Stimulated activated naive CD8-positive, alpha-beta T cell treated with anti-CD3 and anti-CD28 coated beads, Interleukin-15, Interleukin-2, amounts not matched to agents 100 ng/mL and 50 ng/mL, for 24 hours (primary cell): ENCODE measurements at regions not wholly inside any gene's neighbourhood (a gene's known extent, or its start where the extent isn't known, plus 50 kb on each side); places are given as distances from the start of the nearest gene placed in this dataset.
"Not testable (repeated sequence)": the region's sequence is repeated elsewhere in the genome, so short reads cannot be mapped to it uniquely, and the experiment has no call there.

ENCODE experiments used
- H3K27ac Mint-ChIP-seq: one replicate; pipeline ENCODE4 v1.8.0; 2021; ENCODE audit warnings: mild to moderate bottlenecking, mixed read lengths
- H3K27me3 Mint-ChIP-seq: one replicate; pipeline ENCODE4 v1.8.0; 2021; ENCODE audit warnings: mixed read lengths
- H3K36me3 Mint-ChIP-seq: one replicate; pipeline ENCODE4 v1.8.0; 2021; ENCODE audit warnings: low read depth, mixed read lengths
- H3K4me1 Mint-ChIP-seq: one replicate; pipeline ENCODE4 v1.8.0; 2021; ENCODE audit warnings: low read depth, mixed read lengths
- H3K4me3 Mint-ChIP-seq: one replicate; pipeline ENCODE4 v1.8.0; 2021; ENCODE audit warnings: mild to moderate bottlenecking, mixed read lengths
- H3K9me3 Mint-ChIP-seq: one replicate; pipeline ENCODE4 v1.8.0; 2021; ENCODE audit warnings: mixed read lengths

- Mint-ChIP-seq H3K9me3 (peaks cover 21% of the 10 kb centered on the region), H3K36me3 (no peaks in the 10 kb centered on the region), H3K27ac (no peak overlapping the region), H3K27me3 (no peaks in the 10 kb centered on the region), H3K4me1 (no peaks in the 10 kb centered on the region), H3K4me3 (no peak overlapping the region)
Measured at GRCh38 chr10:64358907-64359306, 837.7 kb downstream of the REEP3 start.

GRCh38 chr10:64360240-64360639 is 839.0 kb downstream of the REEP3 start:
- not testable (repeated sequence) for H3K27me3 Mint-ChIP-seq, H3K27ac Mint-ChIP-seq, H3K36me3 Mint-ChIP-seq, H3K4me3 Mint-ChIP-seq, H3K4me1 Mint-ChIP-seq
- peaks cover 21% of the 10 kb centered on the region for H3K9me3 Mint-ChIP-seq

- H3K4me3 Mint-ChIP-seq: no peak overlapping the region
- H3K4me1 Mint-ChIP-seq: no peaks in the 10 kb centered on the region
- H3K9me3 Mint-ChIP-seq: peaks cover 18% of the 10 kb centered on the region
Measured at GRCh38 chr10:64363687-64364086, 842.5 kb downstream of the REEP3 start.

GRCh38 chr10:64365663-64366062 is 844.5 kb downstream of the REEP3 start:
- Mint-ChIP-seq H3K4me3 (no peak overlapping the region), H3K4me1 (no peaks in the 10 kb centered on the region), H3K9me3 (peaks cover 7% of the 10 kb centered on the region), H3K27ac (no peak overlapping the region), H3K36me3 (no peaks in the 10 kb centered on the region), H3K27me3 (no peaks in the 10 kb centered on the region)

More at GRCh38 chr10:64363687-64364086, 842.5 kb downstream of the REEP3 start:
- Mint-ChIP-seq H3K27me3 (no peaks in the 10 kb centered on the region), H3K27ac (no peak overlapping the region), H3K36me3 (no peaks in the 10 kb centered on the region)

GRCh38 chr10:64368298-64368697 is 847.1 kb downstream of the REEP3 start:
- no peak overlapping the region for H3K27ac Mint-ChIP-seq
- H3K36me3 Mint-ChIP-seq: no peaks in the 10 kb centered on the region
- H3K4me3 Mint-ChIP-seq: no peak overlapping the region
- H3K27me3 Mint-ChIP-seq: no peaks in the 10 kb centered on the region
- H3K9me3 Mint-ChIP-seq: peaks cover 4% of the 10 kb centered on the region
- no peaks in the 10 kb centered on the region for H3K4me1 Mint-ChIP-seq

- no peaks in the 10 kb centered on the region for H3K27me3 Mint-ChIP-seq
- no peak overlapping the region for H3K4me3 Mint-ChIP-seq
- no peaks in the 10 kb centered on the region for H3K4me1 Mint-ChIP-seq
- peaks cover 5% of the 10 kb centered on the region for H3K9me3 Mint-ChIP-seq
- no peak overlapping the region for H3K27ac Mint-ChIP-seq
- H3K36me3 Mint-ChIP-seq: no peaks in the 10 kb centered on the region
Measured at GRCh38 chr10:64369885-64370773, 848.9 kb downstream of the REEP3 start.

GRCh38 chr10:64374346-64374745 is 853.1 kb downstream of the REEP3 start:
- no peaks in the 10 kb centered on the region for H3K36me3 Mint-ChIP-seq
- H3K9me3 Mint-ChIP-seq: peaks cover 5% of the 10 kb centered on the region
- no peaks in the 10 kb centered on the region for H3K27me3 Mint-ChIP-seq
- H3K27ac Mint-ChIP-seq: no peak overlapping the region
- H3K4me3 Mint-ChIP-seq: no peak overlapping the region
- no peaks in the 10 kb centered on the region for H3K4me1 Mint-ChIP-seq

- no peaks in the 10 kb centered on the region for H3K27me3 Mint-ChIP-seq
- no peaks in the 10 kb centered on the region for H3K4me1 Mint-ChIP-seq
- H3K27ac Mint-ChIP-seq: no peak overlapping the region
- no peaks in the 10 kb centered on the region for H3K36me3 Mint-ChIP-seq
- H3K9me3 Mint-ChIP-seq: peaks cover 5% of the 10 kb centered on the region
- no peak overlapping the region for H3K4me3 Mint-ChIP-seq
Measured at GRCh38 chr10:64376167-64376566, 855.0 kb downstream of the REEP3 start.

GRCh38 chr10:64379898-64380297 is 858.7 kb downstream of the REEP3 start:
- H3K4me3 Mint-ChIP-seq: no peak overlapping the region
- H3K27ac Mint-ChIP-seq: no peak overlapping the region
- no peaks in the 10 kb centered on the region for H3K9me3 Mint-ChIP-seq
- H3K4me1 Mint-ChIP-seq: no peaks in the 10 kb centered on the region
- no peaks in the 10 kb centered on the region for H3K36me3 Mint-ChIP-seq
- no peaks in the 10 kb centered on the region for H3K27me3 Mint-ChIP-seq

GRCh38 chr10:64385355-64385754 is 864.2 kb downstream of the REEP3 start:
- Mint-ChIP-seq H3K36me3 (no peaks in the 10 kb centered on the region), H3K27ac (no peak overlapping the region)

GRCh38 chr10:64394744-64395143 is 873.5 kb downstream of the REEP3 start:
- Mint-ChIP-seq H3K9me3 (peaks cover 3% of the 10 kb centered on the region), H3K27ac (no peak overlapping the region), H3K4me1 (no peaks in the 10 kb centered on the region), H3K36me3 (no peaks in the 10 kb centered on the region), H3K4me3 (no peak overlapping the region), H3K27me3 (no peaks in the 10 kb centered on the region)

More at GRCh38 chr10:64385355-64385754, 864.2 kb downstream of the REEP3 start:
- Mint-ChIP-seq H3K4me3 (no peak overlapping the region), H3K27me3 (no peaks in the 10 kb centered on the region), H3K9me3 (peaks cover 10% of the 10 kb centered on the region), H3K4me1 (no peaks in the 10 kb centered on the region)

GRCh38 chr10:64396105-64396708 is 875.0 kb downstream of the REEP3 start:
- H3K4me3 Mint-ChIP-seq: no peak overlapping the region
- H3K36me3 Mint-ChIP-seq: no peaks in the 10 kb centered on the region
- peaks cover 7% of the 10 kb centered on the region for H3K9me3 Mint-ChIP-seq
- H3K27me3 Mint-ChIP-seq: no peaks in the 10 kb centered on the region
- H3K4me1 Mint-ChIP-seq: no peaks in the 10 kb centered on the region
- H3K27ac Mint-ChIP-seq: no peak overlapping the region

- Mint-ChIP-seq H3K27me3 (no peaks in the 10 kb centered on the region), H3K27ac (no peak overlapping the region), H3K36me3 (no peaks in the 10 kb centered on the region), H3K4me1 (no peaks in the 10 kb centered on the region), H3K4me3 (no peak overlapping the region), H3K9me3 (peaks cover 7% of the 10 kb centered on the region)
Measured at GRCh38 chr10:64397125-64397524, 875.9 kb downstream of the REEP3 start.

GRCh38 chr10:64408391-64409183 is 887.4 kb downstream of the REEP3 start:
- Mint-ChIP-seq H3K4me3 (no peak overlapping the region), H3K27ac (no peak overlapping the region), H3K4me1 (no peaks in the 10 kb centered on the region), H3K9me3 (peaks cover 4% of the 10 kb centered on the region), H3K27me3 (no peaks in the 10 kb centered on the region), H3K36me3 (no peaks in the 10 kb centered on the region)

GRCh38 chr10:64409349-64409748 is 888.1 kb downstream of the REEP3 start:
- Mint-ChIP-seq H3K4me1 (no peaks in the 10 kb centered on the region), H3K4me3 (no peak overlapping the region), H3K27ac (no peak overlapping the region), H3K36me3 (no peaks in the 10 kb centered on the region), H3K27me3 (no peaks in the 10 kb centered on the region), H3K9me3 (peaks cover 4% of the 10 kb centered on the region)
